ENCODE measurements at regions not wholly inside any gene's neighbourhood (a gene's known extent, or its start where the extent isn't known, plus 50 kb on each side); places are given as distances from the start of the nearest gene placed in this dataset.

- no peak for DNase-seq (ENCODE audit: low spot score)
- TF ChIP-seq CTCF (IDR thresholded peaks at IDR 0.05; ENCODE audit: borderline replicate concordance, control extremely low read depth, extremely low read depth, insufficient read depth, missing control alignments) = no peak
- in situ Hi-C loops (cut with MboI; ENCODE audit: low sequenced_read_pairs, unreplicated experiment) = no loop called here
Observed at GRCh38 chr1:79920960-79921669, 914.6 kb upstream of the ADGRL4 start.

- no peak for TF ChIP-seq CTCF (IDR thresholded peaks at IDR 0.05; ENCODE audit: borderline replicate concordance, control extremely low read depth, extremely low read depth, insufficient read depth, missing control alignments)
- in situ Hi-C loops (cut with MboI; ENCODE audit: low sequenced_read_pairs, unreplicated experiment) = no loop called here
- DNase-seq (ENCODE audit: low spot score) = no peak
Observed at GRCh38 chr1:79914896-79915295, 908.4 kb upstream of the ADGRL4 start.

GRCh38 chr1:79912813-79913212, 906.3 kb upstream of the ADGRL4 start:
- in situ Hi-C loops (cut with MboI; ENCODE audit: low sequenced_read_pairs, unreplicated experiment) = no loop called here
- TF ChIP-seq CTCF (IDR thresholded peaks at IDR 0.05; ENCODE audit: borderline replicate concordance, control extremely low read depth, extremely low read depth, insufficient read depth, missing control alignments) = no peak
- no peak for DNase-seq (ENCODE audit: low spot score)

- TF ChIP-seq CTCF (IDR thresholded peaks at IDR 0.05; ENCODE audit: borderline replicate concordance, control extremely low read depth, extremely low read depth, insufficient read depth, missing control alignments) = no peak
- DNase-seq (ENCODE audit: low spot score) = no peak
- in situ Hi-C loops (cut with MboI; ENCODE audit: low sequenced_read_pairs, unreplicated experiment) = no loop called here
Observed at GRCh38 chr1:79903321-79903720, 896.8 kb upstream of the ADGRL4 start.

- TF ChIP-seq CTCF (IDR thresholded peaks at IDR 0.05; ENCODE audit: borderline replicate concordance, control extremely low read depth, extremely low read depth, insufficient read depth, missing control alignments) = no peak
- in situ Hi-C loops (cut with MboI; ENCODE audit: low sequenced_read_pairs, unreplicated experiment) = no loop called here
- no peak for DNase-seq (ENCODE audit: low spot score)
Observed at GRCh38 chr1:79902418-79902817, 895.9 kb upstream of the ADGRL4 start.

- TF ChIP-seq CTCF (IDR thresholded peaks at IDR 0.05; ENCODE audit: borderline replicate concordance, control extremely low read depth, extremely low read depth, insufficient read depth, missing control alignments) = no peak
- DNase-seq (ENCODE audit: low spot score) = no peak
- in situ Hi-C loops (cut with MboI; ENCODE audit: low sequenced_read_pairs, unreplicated experiment) = no loop called here
Observed at GRCh38 chr1:79899914-79900313, 893.4 kb upstream of the ADGRL4 start.
